NT2/D1 (cell line): ENCODE measurements at regions not wholly inside any gene's neighbourhood (a gene's known extent, or its start where the extent isn't known, plus 50 kb on each side); places are given as distances from the start of the nearest gene placed in this dataset.

Experiments
- DNase-seq: peaks from one replicate; pipeline ENCODE4 v3.0.0-alpha.2; 2011; ENCODE audit warnings: low read depth, low spot score
- H3K27me3 ChIP-seq: 2 replicates; pipeline ENCODE4 v1.6.0; 2011; ENCODE audit warnings: mild to moderate bottlenecking; ENCODE audit not compliant: insufficient read length, insufficient read depth
- H3K36me3 ChIP-seq: 2 replicates; pipeline ENCODE4 v1.6.1; 2011; ENCODE audit warnings: mild to moderate bottlenecking, low read length, mixed read lengths; ENCODE audit not compliant: insufficient read depth, insufficient read length
- H3K4me1 ChIP-seq: 2 replicates; pipeline ENCODE4 v1.5.1; 2011; ENCODE audit not compliant: insufficient read depth, insufficient read length
- H3K4me3 ChIP-seq: 2 replicates; pipeline ENCODE4 v1.5.1; 2011; ENCODE audit warnings: low read depth; ENCODE audit not compliant: insufficient read length
- H3K9ac ChIP-seq: 2 replicates; pipeline ENCODE4 v1.6.0; 2011; ENCODE audit warnings: low read depth; ENCODE audit not compliant: insufficient read length
- H3K9me3 ChIP-seq: 2 replicates; pipeline ENCODE4 v1.5.1; 2011; ENCODE audit warnings: mild to moderate bottlenecking, low read length; ENCODE audit not compliant: insufficient read depth
- SUZ12 ChIP-seq: IDR thresholded peaks from 2 replicates; pipeline ENCODE4 v1.6.1; 2011; ENCODE audit not compliant: insufficient read length, insufficient read depth; ENCODE audit errors: extremely low read depth
- YY1 ChIP-seq: IDR thresholded peaks from 2 replicates; pipeline ENCODE4 v1.6.1; 2011; ENCODE audit not compliant: insufficient read length, insufficient read depth
- ZNF274 ChIP-seq: IDR thresholded peaks from 2 replicates; pipeline ENCODE4 v1.6.1; 2011; ENCODE audit warnings: mild to moderate bottlenecking, low read depth, low read length

DNA sequence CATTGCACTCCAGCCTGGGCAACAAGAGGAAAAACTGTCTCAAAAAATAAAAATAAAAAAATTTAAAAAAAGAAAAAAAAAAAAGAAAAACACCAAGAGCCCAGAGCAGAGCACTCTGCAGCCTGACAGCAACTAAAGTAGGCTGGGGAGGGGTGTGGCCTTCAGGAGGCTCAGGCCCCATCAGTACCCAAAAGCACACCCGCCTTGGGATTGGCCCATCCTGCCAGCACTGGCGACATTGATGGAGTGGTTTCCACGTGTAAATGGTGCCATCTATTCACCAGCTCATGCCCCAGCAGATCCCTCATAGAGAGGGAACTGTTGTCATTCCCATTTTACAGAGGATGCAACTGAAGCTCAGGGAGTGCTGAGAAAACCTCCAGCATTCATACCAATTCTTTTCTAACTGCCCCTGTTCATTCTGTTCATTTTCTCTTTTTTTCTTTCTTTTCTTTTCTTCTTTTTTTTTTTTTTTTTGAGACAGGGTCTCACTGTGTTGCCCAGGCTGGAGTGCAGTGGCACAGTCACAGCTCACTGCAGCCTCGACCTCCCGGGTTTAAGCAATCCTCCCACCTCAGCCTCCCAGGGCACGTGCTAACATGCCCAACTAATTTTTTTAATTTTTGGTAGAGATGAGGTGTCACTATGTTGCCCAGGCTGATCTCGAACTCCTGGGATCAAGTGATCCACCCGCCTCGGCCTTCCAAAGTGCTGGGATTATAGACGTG lies 89.3 kb downstream of the IRF2BPL start:
- H3K4me3 ChIP-seq = no peak overlapping the region
- no peaks in the 10 kb centered on the region for H3K9me3 ChIP-seq
- H3K9ac ChIP-seq = no peak overlapping the region
- H3K36me3 ChIP-seq = no peaks in the 10 kb centered on the region
- peaks cover 23% of the 10 kb centered on the region for H3K4me1 ChIP-seq
- H3K27me3 ChIP-seq = no peaks in the 10 kb centered on the region
- DNase-seq = no peak
- no peak for TF ChIP-seq ZNF274
- no peak for TF ChIP-seq YY1
- TF ChIP-seq SUZ12 = no peak

DNA sequence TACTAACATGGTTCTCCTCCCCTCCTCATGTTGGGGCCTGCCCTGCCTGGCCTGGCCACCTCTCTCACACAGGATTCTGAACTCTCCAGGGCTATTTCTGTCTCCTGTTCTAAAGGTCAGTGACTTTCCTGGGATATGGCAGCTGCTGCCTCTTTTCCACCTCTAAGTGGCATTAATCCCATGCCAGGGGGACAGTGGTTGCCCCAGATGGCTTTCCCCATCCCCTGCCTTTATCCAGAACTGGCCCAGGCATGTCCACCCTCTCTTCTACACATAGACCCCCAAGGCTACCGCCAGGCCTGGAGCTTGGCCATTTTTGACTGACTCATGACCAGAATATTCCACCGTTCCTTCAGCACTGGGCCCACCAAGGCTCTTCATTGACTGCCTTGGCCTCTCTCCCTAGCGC lies 90.4 kb downstream of the IRF2BPL start:
- TF ChIP-seq SUZ12 (no peak), YY1 (no peak), ZNF274 (no peak)
- H3K9ac ChIP-seq = no peak overlapping the region
- peaks cover 29% of the 10 kb centered on the region for H3K4me1 ChIP-seq
- no peak overlapping the region for H3K4me3 ChIP-seq
- H3K9me3 ChIP-seq = no peaks in the 10 kb centered on the region
- no peaks in the 10 kb centered on the region for H3K27me3 ChIP-seq
- no peaks in the 10 kb centered on the region for H3K36me3 ChIP-seq
- no peak for DNase-seq

DNA sequence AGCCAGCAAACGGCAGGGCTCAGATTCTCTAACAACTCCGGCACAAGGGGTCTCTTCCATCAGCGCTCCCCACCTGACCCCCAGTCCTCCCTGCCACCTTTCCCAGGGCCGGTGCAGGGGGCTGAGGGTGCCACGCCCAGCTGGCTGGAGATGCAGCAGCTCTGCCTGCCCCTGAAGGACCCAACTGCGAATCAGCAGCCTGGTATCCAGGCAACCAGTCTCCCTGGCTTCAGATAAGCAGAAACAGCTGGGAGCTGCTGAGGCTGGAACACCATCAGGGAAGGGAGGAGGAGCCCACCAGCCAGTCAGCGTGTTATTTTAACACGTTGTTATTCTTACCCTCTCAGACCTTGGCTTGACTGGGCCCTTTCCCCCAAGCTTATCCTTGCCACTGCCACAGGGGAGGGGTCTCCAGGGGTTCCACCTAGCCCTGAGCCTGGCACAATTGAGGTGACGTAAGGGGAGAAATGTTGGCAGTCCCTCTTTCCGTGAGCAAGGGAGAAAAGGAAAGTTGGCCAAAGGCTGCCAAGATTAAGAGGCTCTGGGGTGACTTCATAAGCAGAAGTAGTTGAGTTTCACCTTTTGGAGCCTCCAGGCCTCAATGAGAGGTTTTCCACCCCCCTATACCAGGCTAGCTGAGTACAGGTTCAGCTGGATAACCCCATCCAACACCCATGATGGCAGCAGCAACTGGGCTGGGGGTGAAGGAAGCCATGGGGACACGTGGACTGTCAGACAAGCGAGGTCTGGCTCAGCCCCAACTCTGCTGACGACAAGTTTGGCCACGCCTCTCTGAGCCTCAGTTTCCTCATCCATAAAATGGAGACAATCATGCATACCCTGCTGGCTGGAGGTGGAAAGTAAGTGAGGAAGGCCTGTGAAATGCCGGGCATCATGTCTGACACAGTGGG lies 91.1 kb downstream of the IRF2BPL start:
- no peak overlapping the region for H3K4me3 ChIP-seq
- DNase-seq = no peak
- peaks cover 32% of the 10 kb centered on the region for H3K4me1 ChIP-seq
- H3K9me3 ChIP-seq = no peaks in the 10 kb centered on the region
- H3K27me3 ChIP-seq = no peaks in the 10 kb centered on the region
- H3K9ac ChIP-seq = no peak overlapping the region
- H3K36me3 ChIP-seq = no peaks in the 10 kb centered on the region
- no peak for TF ChIP-seq YY1
- no peak for TF ChIP-seq SUZ12
- TF ChIP-seq ZNF274 = no peak

DNA sequence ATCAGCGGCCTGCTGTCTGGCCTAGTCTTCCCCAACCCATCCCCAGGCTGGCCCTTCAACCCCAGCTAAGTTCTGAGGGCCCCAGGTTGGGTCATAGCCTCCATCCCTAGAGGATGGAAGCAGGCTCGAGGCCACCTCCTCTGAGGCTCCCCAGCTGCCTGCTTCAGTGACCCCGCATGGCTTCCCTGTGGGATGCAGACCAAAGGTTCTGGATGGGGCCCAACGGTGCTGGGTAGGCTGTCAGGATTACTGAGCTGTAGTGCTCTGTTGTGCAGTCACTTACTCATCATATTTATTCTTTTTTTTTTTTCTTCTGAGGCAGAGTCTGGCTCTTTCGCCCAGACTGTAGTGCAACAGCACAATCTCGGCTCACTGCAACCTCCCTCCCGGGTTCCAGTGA lies 92.0 kb downstream of the IRF2BPL start:
- no peak for DNase-seq
- no peak overlapping the region for H3K4me3 ChIP-seq
- no peaks in the 10 kb centered on the region for H3K9me3 ChIP-seq
- no peaks in the 10 kb centered on the region for H3K27me3 ChIP-seq
- H3K9ac ChIP-seq = no peak overlapping the region
- TF ChIP-seq YY1 (no peak), SUZ12 (no peak), ZNF274 (no peak)
- no peaks in the 10 kb centered on the region for H3K36me3 ChIP-seq
- H3K4me1 ChIP-seq = peaks cover 27% of the 10 kb centered on the region

DNA sequence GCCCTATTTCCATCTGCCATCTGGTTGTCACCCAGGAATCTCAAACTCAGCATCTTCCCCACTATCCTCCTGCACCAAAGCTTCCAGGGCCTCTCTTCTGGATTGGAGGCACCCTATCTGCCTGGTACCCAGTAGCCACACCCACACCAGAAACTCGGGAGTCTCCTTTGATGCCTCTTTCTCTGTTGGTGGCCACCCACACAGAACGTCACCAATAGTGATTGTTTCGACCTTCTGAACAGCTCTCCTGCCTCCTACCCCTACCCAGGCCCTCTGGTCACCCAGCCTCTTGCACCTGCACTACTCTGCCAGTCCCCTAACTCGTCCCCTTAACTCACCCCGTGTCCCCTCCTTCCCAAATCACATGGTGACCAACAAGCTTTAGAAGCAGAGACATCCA lies 95.0 kb downstream of the IRF2BPL start:
- Histone ChIP-seq H3K36me3 (no peaks in the 10 kb centered on the region), H3K4me1 (peaks cover 25% of the 10 kb centered on the region), H3K4me3 (no peak overlapping the region), H3K27me3 (no peaks in the 10 kb centered on the region), H3K9ac (no peak overlapping the region), H3K9me3 (no peaks in the 10 kb centered on the region)
- no peak for DNase-seq
- TF ChIP-seq ZNF274 (no peak), SUZ12 (no peak), YY1 (no peak)

DNA sequence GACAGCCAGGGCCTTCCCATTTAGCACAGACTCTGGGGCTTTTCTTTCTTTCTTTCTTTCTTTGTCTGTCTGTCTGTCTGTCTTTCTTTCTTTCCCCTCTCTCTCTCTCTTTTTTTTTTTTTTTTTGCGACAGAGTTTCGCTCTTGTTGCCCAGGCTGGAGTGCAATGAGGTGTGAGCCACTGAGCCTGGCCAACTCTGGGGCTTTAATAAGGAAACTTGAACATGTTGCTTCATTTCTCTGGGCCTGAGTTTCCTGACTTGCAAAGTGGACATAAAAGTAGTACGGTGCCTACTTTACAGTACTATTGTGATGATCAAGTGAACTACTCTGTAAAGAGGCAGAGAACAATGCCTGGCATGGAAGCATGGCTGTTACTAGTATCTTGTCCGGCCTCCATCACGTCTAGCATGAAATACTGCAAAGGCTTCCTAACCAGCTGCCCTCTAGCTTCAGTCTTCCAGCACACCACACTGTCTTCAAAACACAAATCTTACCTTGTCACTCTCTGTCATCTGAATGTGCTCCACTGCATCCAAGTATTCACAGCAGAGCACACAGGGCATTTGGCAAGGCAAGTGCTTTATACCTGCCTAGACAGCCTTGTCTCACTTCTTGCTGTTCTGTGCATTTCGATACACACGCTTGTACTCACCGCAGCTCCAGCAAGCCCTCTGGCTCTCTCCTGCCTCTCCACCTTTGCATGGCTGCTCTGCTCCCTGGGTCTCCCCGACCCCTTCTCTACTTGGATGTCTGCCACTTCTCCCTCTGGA lies 96.7 kb downstream of the IRF2BPL start:
- Histone ChIP-seq H3K4me3 (no peak overlapping the region), H3K9me3 (no peaks in the 10 kb centered on the region), H3K36me3 (no peaks in the 10 kb centered on the region), H3K27me3 (no peaks in the 10 kb centered on the region), H3K9ac (no peak overlapping the region), H3K4me1 (peaks cover 30% of the 10 kb centered on the region)
- TF ChIP-seq YY1 (no peak), SUZ12 (no peak), ZNF274 (no peak)
- DNase-seq = no peak

DNA sequence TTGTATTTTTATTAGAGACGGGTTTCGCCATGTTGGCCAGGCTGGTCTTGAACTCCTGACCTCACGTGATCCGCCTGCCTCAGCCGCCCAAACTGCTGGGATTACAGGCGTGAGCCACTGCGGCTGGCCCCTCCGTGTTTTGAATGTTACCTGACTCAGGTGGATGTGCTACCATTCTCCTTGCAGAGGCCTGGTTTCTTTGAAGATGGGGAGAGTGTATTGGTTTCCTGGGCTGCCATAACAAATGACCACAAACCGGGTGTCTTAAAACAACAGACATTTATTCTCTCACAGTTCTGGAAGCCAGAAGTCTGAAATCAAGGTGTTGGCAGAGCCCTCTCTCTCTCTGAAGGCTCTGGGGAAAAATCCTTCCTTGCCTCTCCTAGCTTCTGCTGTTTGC lies 98.0 kb downstream of the IRF2BPL start:
- Histone ChIP-seq H3K4me3 (no peak overlapping the region), H3K4me1 (peaks cover 30% of the 10 kb centered on the region), H3K9me3 (no peaks in the 10 kb centered on the region), H3K27me3 (no peaks in the 10 kb centered on the region), H3K36me3 (no peaks in the 10 kb centered on the region), H3K9ac (no peak overlapping the region)
- no peak for DNase-seq
- TF ChIP-seq SUZ12 = no peak
- no peak for TF ChIP-seq ZNF274
- no peak for TF ChIP-seq YY1
